ACC112 (cell line): ENCODE measurements at regions not wholly inside any gene's neighbourhood (a gene's known extent, or its start where the extent isn't known, plus 50 kb on each side); places are given as distances from the start of the nearest gene placed in this dataset.

Experiments used
- H2AFZ ChIP-seq: fragments of 200-600 bp; sonication (generic); one replicate; pipeline ENCODE4 v1.6.0; 2017; ENCODE audit warnings: antibody characterized with exemption, low read length; ENCODE audit not compliant: unreplicated experiment
- H3K27ac ChIP-seq: fragments of 200-600 bp; sonication (generic); 2 replicates; pipeline ENCODE4 v1.5.1; 2014; ENCODE audit warnings: low read depth, mild to moderate bottlenecking, antibody characterized with exemption, low read length, moderate library complexity
- H3K27me3 ChIP-seq: fragments of 200-600 bp; sonication (generic); 2 replicates; pipeline ENCODE4 v1.6.1; 2014; ENCODE audit warnings: mild to moderate bottlenecking, antibody characterized with exemption, low read length, moderate library complexity, mixed read lengths; ENCODE audit not compliant: insufficient read depth
- H3K36me3 ChIP-seq: fragments of 200-600 bp; sonication (generic); 2 replicates; pipeline ENCODE4 v1.6.1; 2016; ENCODE audit warnings: mild to moderate bottlenecking, antibody characterized with exemption, low read length, moderate library complexity, mixed read lengths; ENCODE audit not compliant: insufficient read depth
- H3K4me1 ChIP-seq: fragments of 200-600 bp; sonication (generic); one replicate; pipeline ENCODE4 v1.6.1; 2016; ENCODE audit warnings: low read length, mixed read lengths; ENCODE audit not compliant: insufficient read depth, unreplicated experiment, control insufficient read depth
- H3K4me3 ChIP-seq: fragments of 200-600 bp; sonication (generic); 2 replicates; pipeline ENCODE4 v1.5.1; 2014; ENCODE audit warnings: mild to moderate bottlenecking, low read depth, low read length
- H3K79me2 ChIP-seq: fragments of 200-600 bp; sonication (generic); one replicate; pipeline ENCODE4 v1.6.0; 2016; ENCODE audit warnings: low read length; ENCODE audit not compliant: control insufficient read depth, unreplicated experiment, insufficient read depth

DNA sequence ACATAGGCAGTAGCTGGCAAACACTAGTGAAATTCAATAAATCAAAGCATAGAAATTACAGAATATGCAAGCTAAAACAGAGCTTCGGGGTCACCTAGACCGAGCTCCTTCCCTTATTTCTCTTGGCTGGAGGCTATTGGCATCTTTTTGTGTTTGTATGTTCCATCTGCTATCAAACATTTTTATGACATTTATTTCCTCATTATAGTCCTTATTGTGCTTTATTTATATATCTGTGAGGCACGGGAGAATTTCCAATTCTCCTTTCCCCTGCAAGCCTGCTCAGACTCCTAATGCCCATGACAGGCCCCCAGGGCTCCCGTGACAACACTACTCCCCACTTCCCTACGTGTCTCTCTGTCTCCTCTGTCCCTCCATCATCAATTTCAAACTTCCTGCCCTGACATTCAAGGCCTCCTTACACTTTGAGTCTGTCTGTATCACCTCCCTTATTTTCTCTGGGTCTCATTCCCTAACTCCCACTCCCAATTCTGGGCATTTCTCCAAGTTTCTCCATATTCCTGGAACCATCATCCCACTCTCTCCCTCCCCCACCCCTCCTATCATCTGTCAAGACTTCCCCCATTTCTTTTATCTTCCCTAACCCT, 316.9 kb downstream of the OSR1 start:
- no peaks in the 10 kb centered on the region for H3K36me3 ChIP-seq
- no peak overlapping the region for H2AFZ ChIP-seq
- H3K27me3 ChIP-seq = no peaks in the 10 kb centered on the region
- H3K79me2 ChIP-seq = no peaks in the 10 kb centered on the region
- H3K4me1 ChIP-seq = peaks cover 25% of the 10 kb centered on the region
- H3K27ac ChIP-seq = no peak overlapping the region
- H3K4me3 ChIP-seq = no peak overlapping the region

DNA sequence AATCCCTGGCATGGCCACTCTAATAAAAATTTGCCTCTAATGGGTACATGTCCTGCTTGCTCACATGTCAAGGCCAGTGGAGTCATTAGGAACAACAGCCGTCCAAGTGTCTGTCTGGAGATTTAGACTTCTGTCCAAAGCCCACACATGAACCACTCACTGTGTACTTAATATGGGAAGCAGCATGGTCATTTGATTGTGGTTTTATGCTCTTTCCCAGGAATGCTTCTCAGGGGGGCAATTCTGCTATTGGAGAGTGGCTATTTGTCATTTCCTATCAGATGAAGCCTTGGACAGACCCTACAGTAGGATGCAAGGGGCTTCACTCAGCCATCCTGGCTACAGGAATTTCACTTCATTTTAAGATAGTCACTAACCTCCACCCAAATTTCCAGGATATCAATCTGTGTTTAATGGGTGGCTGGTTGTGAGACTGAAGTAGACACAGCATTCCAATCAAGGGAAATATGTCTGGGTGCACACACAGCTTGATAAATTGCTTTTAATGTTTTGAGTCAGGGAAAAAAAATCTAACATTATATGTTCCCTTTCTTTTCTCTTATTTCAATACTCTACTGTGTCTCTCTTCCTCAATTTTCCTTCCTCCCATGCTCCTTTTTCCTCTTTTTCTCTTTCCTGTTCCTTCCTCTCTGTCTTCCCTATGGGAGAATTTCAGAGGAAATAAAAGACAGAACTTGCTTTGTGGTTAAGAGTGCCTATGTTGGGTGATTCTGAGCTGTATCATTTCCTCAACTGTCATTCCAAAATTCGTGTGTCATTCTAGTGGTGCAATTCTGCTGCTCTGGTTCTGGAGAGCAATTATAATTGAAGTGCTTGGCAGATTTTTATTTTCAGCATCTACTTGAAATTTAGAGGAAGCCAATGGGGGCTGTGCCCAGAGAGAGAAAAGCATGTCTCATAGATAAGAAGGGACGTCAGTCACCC, 320.1 kb downstream of the OSR1 start:
- no peaks in the 10 kb centered on the region for H3K79me2 ChIP-seq
- peak overlapping the region; percentile 19; the same call in 1 of the 2 replicates for H3K4me3 ChIP-seq
- peak overlapping the region; percentile 96 for H3K27ac ChIP-seq
- H2AFZ ChIP-seq = peak overlapping the region; percentile 18
- peaks cover 30% of the 10 kb centered on the region for H3K4me1 ChIP-seq
- no peaks in the 10 kb centered on the region for H3K27me3 ChIP-seq
- H3K36me3 ChIP-seq = no peaks in the 10 kb centered on the region

DNA sequence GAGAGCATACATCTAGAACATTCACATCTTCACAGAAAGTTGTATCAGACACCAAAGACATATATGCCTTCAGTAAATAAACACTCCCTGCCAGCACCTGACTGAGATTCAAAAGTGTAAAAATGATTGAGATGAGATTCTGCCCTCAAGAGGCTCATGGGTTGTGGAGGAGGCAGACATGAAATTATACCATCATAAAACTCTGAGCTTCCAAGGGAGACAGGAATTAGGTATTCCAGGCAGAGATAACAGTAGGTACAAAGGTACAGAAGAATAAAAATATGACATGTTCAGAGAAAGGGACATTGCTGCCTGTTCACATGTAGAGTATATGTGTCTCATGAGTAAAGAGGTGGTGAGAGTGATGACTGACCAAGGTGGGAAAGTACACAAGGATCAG, 322.3 kb downstream of the OSR1 start:
- Histone ChIP-seq H3K36me3 (no peaks in the 10 kb centered on the region), H3K79me2 (no peaks in the 10 kb centered on the region), H3K27me3 (no peaks in the 10 kb centered on the region), H2AFZ (no peak overlapping the region), H3K4me1 (peaks cover 30% of the 10 kb centered on the region), H3K27ac (no peak overlapping the region), H3K4me3 (no peak overlapping the region)

DNA sequence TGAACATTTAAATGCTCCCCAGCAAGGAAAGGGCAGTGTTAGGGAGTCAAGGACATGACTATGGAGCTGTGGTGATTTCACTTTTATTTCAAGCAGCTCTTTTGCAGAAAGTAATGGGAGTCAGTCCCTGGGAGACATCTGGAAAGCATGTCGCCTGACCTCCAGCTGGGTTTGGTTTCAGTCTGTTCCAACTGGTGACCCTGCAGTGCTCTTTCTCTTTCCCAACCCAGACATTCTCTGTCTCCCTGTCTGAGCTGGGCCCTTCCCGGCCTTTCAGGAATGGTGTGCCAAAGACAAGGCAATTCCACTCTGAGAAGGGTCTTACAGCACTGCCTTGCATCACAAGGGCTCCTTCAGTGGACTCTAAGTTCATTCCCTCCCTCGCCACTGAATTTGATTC, 323.2 kb downstream of the OSR1 start:
- Histone ChIP-seq H3K27ac (no peak overlapping the region), H3K79me2 (no peaks in the 10 kb centered on the region), H3K4me3 (no peak overlapping the region), H3K4me1 (peaks cover 30% of the 10 kb centered on the region), H2AFZ (no peak overlapping the region), H3K27me3 (no peaks in the 10 kb centered on the region), H3K36me3 (no peaks in the 10 kb centered on the region)

DNA sequence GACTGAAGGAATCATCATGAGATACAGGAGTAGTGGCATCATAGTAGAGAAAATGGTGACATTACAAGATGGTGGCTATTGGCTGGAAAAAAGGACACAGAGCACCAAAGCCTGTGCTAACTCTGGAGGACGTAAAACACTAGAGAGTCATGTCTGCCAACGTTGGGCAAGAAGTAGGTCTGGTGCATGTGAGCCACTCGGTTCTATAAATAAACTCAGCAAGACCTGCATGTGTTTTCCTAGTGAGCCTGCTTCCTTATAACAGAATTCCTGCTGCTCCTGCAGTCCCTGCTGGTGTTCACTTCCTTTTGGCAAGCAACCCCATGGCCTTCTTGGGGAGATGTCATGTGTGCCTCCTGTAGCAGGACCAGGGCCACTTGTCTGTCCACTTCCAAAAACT, 325.2 kb downstream of the OSR1 start:
- no peak overlapping the region for H2AFZ ChIP-seq
- H3K79me2 ChIP-seq = no peaks in the 10 kb centered on the region
- no peaks in the 10 kb centered on the region for H3K36me3 ChIP-seq
- no peaks in the 10 kb centered on the region for H3K27me3 ChIP-seq
- H3K4me1 ChIP-seq = peaks cover 18% of the 10 kb centered on the region
- H3K4me3 ChIP-seq = no peak overlapping the region
- no peak overlapping the region for H3K27ac ChIP-seq

DNA sequence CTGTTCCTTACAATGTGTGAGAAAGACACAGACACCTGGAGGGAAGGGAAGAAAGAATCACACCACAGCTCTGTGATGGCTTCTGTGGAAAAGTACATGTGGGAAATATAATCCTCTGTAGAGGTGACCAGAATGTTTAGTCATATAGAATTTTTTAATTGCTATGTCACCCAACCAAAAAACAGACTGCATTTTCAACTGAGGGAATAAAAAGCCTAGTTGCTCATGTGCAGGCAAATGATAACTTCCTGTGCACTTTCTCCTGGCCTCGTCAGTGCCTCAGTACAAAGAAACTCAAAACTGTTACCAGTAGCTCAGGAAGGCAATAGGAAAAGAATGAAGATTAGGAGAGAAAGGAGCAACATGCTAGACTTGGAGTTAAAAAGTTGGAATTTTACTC, 326.8 kb downstream of the OSR1 start:
- no peaks in the 10 kb centered on the region for H3K79me2 ChIP-seq
- no peaks in the 10 kb centered on the region for H3K36me3 ChIP-seq
- no peak overlapping the region for H2AFZ ChIP-seq
- H3K4me3 ChIP-seq = no peak overlapping the region
- no peak overlapping the region for H3K27ac ChIP-seq
- H3K27me3 ChIP-seq = no peaks in the 10 kb centered on the region
- H3K4me1 ChIP-seq = peaks cover 6% of the 10 kb centered on the region

DNA sequence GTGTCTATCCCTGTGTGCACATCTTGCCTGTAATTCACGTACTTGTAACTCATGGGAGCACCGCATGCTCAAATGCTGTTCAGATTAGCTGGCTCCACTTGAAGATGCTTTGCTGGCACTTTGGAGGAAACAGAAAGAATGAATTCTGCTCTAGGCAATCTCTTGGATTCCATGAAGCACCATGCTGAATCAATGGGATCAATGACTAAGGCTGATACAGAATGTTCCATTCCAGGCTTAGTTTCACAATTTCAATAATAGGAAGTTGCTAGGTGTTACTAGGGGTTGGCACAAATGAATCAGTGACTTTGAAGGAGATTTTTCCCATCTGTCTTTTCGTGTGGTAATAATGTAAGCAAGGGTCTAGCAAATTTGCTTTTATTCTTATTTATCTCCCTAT, 328.8 kb downstream of the OSR1 start:
- Histone ChIP-seq H3K36me3 (no peaks in the 10 kb centered on the region), H3K4me3 (no peak overlapping the region), H3K79me2 (no peaks in the 10 kb centered on the region), H2AFZ (no peak overlapping the region), H3K27ac (no peak overlapping the region), H3K27me3 (no peaks in the 10 kb centered on the region), H3K4me1 (no peaks in the 10 kb centered on the region)

DNA sequence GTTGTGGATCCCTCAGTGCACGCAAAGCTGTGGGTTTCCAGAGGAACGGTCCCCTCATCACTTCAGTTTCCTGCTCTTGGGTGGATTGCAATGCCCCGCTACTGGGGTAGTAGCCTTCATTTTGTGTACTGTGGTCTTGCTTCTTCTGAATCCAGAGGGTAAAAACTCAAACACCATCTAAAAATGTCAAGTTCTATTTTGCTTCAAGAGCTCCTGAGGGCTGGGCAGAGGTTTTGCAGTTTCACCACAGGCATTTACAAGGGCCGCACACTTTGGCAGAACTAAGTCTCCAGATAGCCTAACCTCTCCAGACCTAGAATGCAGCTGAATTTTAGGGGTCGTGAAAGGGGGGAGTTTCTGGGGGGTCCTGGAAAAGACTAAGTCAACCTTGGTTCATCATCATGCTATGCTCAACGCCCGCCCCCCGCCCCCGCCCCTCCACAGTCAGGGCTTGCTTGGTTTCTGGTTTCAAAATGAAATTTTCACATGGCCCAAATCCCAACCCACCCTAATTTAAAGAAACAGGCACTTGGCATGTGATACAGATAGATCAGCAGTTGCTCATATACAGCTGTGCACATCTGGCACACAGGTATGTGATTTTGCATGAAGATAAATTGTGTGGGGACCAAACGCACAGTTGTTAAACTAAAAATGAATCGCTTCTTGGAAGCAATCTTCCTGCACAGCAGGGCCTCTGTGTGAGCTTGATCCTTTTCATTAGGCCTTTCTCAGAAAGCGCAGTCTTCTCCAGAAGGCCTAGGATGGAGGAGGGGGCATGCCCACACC, 329.6 kb downstream of the OSR1 start:
- Histone ChIP-seq H3K27ac (no peak overlapping the region), H3K36me3 (no peaks in the 10 kb centered on the region), H3K4me1 (no peaks in the 10 kb centered on the region), H3K4me3 (no peak overlapping the region), H3K79me2 (no peaks in the 10 kb centered on the region), H3K27me3 (no peaks in the 10 kb centered on the region), H2AFZ (no peak overlapping the region)

DNA sequence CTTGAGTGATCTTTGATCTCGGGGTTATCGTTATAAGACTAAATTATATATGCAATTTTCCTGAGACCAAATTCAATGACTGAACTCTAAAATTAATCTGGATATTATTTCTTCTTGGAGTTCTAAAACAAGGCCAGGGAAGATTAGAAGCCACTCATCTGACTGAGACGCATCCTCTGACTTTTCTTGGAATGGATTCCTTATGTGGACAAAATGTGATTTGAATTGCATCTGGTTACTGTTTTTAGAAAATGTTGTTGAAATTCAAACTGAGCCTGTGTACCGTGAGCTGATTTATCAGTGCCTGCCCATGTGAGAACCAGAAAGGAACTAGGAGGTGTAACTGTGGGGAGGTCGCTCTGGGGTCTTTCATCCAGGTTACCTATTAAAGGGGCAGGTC, 330.8 kb downstream of the OSR1 start:
- Histone ChIP-seq H3K4me3 (no peak overlapping the region), H3K36me3 (no peaks in the 10 kb centered on the region), H3K27me3 (no peaks in the 10 kb centered on the region), H2AFZ (no peak overlapping the region), H3K27ac (no peak overlapping the region), H3K4me1 (no peaks in the 10 kb centered on the region), H3K79me2 (no peaks in the 10 kb centered on the region)

DNA sequence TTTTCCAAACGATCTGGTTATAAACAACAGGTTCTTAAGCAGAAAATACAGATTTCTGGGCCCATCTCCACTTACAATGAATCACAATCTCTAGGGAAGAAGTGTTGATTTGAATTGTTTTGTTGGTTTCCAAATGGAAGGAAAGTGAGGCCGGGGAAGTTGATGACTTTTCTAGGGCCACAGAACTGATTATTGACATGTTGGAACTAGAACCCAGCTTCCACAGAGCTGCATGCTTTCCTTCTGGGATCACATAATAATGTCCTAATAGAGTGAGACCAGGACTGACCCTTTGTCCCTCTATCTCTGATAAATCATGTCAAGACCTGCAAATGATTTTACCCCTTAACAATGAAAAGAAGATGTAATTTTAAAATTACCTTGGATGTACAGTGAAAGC, 332.2 kb downstream of the OSR1 start:
- H2AFZ ChIP-seq = no peak overlapping the region
- H3K27ac ChIP-seq = no peak overlapping the region
- H3K79me2 ChIP-seq = no peaks in the 10 kb centered on the region
- H3K4me1 ChIP-seq = peaks cover 12% of the 10 kb centered on the region
- no peaks in the 10 kb centered on the region for H3K36me3 ChIP-seq
- no peaks in the 10 kb centered on the region for H3K27me3 ChIP-seq
- H3K4me3 ChIP-seq = no peak overlapping the region
